Prostate gland (tissue), 2 donors: ENCODE measurements at regions not wholly inside any gene's neighbourhood (a gene's known extent, or its start where the extent isn't known, plus 50 kb on each side); places are given as distances from the start of the nearest gene placed in this dataset.
"Not testable (repeated sequence)": the region's sequence is repeated elsewhere in the genome, so short reads cannot be mapped to it uniquely, and the experiment has no call there.

Experiments used
- DNase-seq: peaks from one replicate; pipeline ENCODE4 v3.0.0-alpha.2; 2019; ENCODE audit warnings: low spot score
- H3K27ac ChIP-seq, 2 donors: fragments of 200-600 bp; sonication (generic); 2 replicates each; pipeline ENCODE4 v1.5.1; 2017 to 2019
- H3K27me3 ChIP-seq: fragments of 200-600 bp; sonication (generic); replicated peaks from 2 replicates; pipeline ENCODE4 v1.5.1; 2019; ENCODE audit not compliant: insufficient read depth
- H3K36me3 ChIP-seq, 2 donors: fragments of 200-600 bp; sonication (generic); 1 replicate in 1 of 2; 2 replicates in 1 of 2; pipeline versions ENCODE4 v1.5.1 to v1.8.1; 2017 to 2019
- H3K4me1 ChIP-seq: fragments of 200-600 bp; sonication (generic); replicated peaks from 2 replicates; pipeline ENCODE4 v1.5.1; 2019
- H3K4me3 ChIP-seq, 2 donors: fragments of 200-600 bp; sonication (generic); 2 replicates each; pipeline ENCODE4 v1.5.1; 2017 to 2019
- H3K9me3 ChIP-seq: fragments of 200-600 bp; sonication (generic); 2 replicates; pipeline ENCODE4 v1.5.1; 2017
- POLR2A ChIP-seq: fragments of 450-650 bp; IDR thresholded peaks from one replicate; pipeline ENCODE4 v1.6.1; 2016; ENCODE audit warnings: antibody characterized with exemption, mild to moderate bottlenecking
- POLR2AphosphoS5 ChIP-seq: sonication (generic); formaldehyde crosslinking; IDR thresholded peaks from one replicate; pipeline ENCODE4 v1.6.1; 2017; ENCODE audit warnings: antibody characterized with exemption
- WGBS: methylation state at CpG from one replicate; pipeline ENCODE4 v1.1.5; 2018; 5-methylcytosine and 5-hydroxymethylcytosine counted together
- intact Hi-C: fragments of 100-400 bp; cut with DNase I; formaldehyde crosslinking; loops from one replicate; pipeline ENCODE4 v1.14.2; 2022
- TF ChIP-seq, protein P1 (sequence below), 4 experiments: fragments of 200-600 bp in 2 of 4; fragments of 450-650 bp in 2 of 4; sonication (generic) in 2 of 4; IDR thresholded peaks; 1 replicate in 3 of 4; 2 replicates in 1 of 4; pipeline ENCODE4 v1.5.1; 2016 to 2019; ENCODE audit warnings: antibody characterized with exemption in 4 of 4, mild to moderate bottlenecking in 2 of 4, moderate library complexity in 2 of 4

DNA sequence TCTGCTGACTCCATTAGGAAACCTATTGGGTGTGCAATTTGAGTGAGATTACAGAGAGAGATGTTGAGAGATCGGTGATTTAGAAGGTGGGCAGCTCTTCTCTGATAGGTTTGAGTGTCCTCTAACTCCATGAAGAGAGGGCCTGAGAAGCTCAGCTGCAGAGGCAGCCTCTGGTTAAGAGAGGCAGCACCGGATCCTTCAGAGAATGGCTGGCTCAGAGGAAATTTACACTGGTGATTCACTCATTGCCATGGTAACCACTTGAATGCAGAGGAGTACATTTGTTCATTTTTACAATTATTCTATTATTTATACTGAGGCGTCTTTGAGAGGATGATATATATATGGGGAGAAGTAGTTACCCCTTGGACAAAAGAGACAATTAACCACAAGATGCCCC, 171.7 kb downstream of the PDGFRA start:
- no peak overlapping the region for H3K27ac ChIP-seq
- intact Hi-C loops: no loop called here
- no peaks in the 10 kb centered on the region for H3K4me1 ChIP-seq
- no peaks in the 10 kb centered on the region for H3K27me3 ChIP-seq
- H3K9me3 ChIP-seq: no peaks in the 10 kb centered on the region
- TF ChIP-seq POLR2A: no peak
- H3K4me3 ChIP-seq: no peak overlapping the region
- H3K36me3 ChIP-seq: no peaks in the 10 kb centered on the region
- 42% methylated on average over 3 of the region's 3 CpGs for WGBS
- no peak for DNase-seq

DNA sequence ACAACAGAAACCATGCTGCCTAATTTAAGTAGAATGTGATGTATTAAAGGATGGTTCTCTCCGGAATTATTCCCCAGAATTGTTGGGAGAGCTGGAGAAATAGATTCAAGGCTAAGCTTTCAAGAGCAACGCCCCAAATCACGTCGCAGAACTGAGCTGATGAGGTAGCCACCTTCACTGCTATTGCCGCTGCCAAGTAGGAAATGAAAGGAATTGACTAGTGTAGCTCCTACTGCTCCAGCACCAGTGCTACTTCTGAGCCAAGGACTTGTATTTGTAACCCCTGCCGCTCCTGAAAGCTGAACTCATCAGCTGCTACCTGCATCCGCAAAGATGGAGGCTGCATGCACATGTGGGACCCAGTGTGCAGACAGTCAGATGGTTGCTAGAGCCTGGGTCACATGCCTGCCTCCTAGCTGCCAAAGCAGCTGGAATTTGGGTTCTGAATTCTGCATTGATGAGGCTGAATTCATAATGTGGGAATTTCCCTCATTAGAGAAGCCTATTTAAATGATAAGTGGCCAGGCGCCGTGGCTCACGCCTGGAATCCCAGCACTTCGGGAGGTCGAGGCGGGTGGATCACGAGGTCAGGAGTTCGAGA, 173.9 kb downstream of the PDGFRA start:
- Histone ChIP-seq H3K9me3 (no peaks in the 10 kb centered on the region), H3K27ac (no peak overlapping the region), H3K36me3 (no peaks in the 10 kb centered on the region), H3K27me3 (no peaks in the 10 kb centered on the region), H3K4me3 (no peak overlapping the region), H3K4me1 (no peaks in the 10 kb centered on the region)
- WGBS: 84% methylated on average over 15 of the region's 15 CpGs
- intact Hi-C loops: no loop called here
- TF ChIP-seq, protein P1, sequence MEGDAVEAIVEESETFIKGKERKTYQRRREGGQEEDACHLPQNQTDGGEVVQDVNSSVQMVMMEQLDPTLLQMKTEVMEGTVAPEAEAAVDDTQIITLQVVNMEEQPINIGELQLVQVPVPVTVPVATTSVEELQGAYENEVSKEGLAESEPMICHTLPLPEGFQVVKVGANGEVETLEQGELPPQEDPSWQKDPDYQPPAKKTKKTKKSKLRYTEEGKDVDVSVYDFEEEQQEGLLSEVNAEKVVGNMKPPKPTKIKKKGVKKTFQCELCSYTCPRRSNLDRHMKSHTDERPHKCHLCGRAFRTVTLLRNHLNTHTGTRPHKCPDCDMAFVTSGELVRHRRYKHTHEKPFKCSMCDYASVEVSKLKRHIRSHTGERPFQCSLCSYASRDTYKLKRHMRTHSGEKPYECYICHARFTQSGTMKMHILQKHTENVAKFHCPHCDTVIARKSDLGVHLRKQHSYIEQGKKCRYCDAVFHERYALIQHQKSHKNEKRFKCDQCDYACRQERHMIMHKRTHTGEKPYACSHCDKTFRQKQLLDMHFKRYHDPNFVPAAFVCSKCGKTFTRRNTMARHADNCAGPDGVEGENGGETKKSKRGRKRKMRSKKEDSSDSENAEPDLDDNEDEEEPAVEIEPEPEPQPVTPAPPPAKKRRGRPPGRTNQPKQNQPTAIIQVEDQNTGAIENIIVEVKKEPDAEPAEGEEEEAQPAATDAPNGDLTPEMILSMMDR (IDR thresholded peaks at IDR 0.05): no peak
- TF ChIP-seq POLR2AphosphoS5 (no peak), POLR2A (no peak)
- no peak for DNase-seq

DNA sequence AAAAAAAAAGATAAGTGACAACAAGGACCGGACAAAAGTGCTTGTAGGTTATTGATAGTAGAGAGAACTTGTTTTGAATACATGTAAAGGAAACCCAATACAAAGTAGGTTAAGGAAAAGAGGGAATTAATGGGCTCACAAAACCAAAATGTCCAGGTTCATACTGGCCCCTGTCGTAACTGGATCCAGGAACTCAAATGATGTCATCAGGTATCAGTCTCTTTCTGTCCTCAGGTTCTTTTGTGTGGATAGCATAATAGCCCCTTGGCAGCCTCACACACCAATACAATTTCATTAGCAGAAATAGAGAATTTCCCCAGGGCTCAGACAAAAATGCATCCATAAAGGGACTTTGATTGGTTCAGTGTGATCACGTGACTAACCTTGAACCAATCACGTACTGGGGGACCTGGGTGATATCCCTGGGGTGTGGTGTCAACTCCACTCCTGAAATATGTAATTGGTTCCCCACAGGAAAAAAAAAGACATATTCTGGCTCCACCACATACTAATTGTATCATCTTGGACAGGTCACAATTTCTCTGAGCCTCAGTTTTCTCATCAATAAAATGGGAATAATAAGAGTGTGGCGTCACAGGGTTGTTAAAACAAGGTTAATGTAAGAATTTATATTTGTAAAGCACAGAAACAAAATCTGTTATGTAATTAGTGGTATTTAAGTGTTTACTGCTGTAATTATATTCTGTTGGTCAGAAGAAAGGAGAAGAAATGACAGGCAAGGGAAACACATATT, 174.8 kb downstream of the PDGFRA start:
- H3K27me3 ChIP-seq: no peaks in the 10 kb centered on the region
- H3K9me3 ChIP-seq: no peaks in the 10 kb centered on the region
- 89% methylated on average over 5 of the region's 5 CpGs for WGBS
- no peak for DNase-seq
- H3K4me3 ChIP-seq: no peak overlapping the region
- TF ChIP-seq POLR2A (no peak), POLR2AphosphoS5 (no peak)
- no peak overlapping the region for H3K27ac ChIP-seq
- H3K36me3 ChIP-seq: no peaks in the 10 kb centered on the region
- no peaks in the 10 kb centered on the region for H3K4me1 ChIP-seq
- intact Hi-C loops: no loop called here

DNA sequence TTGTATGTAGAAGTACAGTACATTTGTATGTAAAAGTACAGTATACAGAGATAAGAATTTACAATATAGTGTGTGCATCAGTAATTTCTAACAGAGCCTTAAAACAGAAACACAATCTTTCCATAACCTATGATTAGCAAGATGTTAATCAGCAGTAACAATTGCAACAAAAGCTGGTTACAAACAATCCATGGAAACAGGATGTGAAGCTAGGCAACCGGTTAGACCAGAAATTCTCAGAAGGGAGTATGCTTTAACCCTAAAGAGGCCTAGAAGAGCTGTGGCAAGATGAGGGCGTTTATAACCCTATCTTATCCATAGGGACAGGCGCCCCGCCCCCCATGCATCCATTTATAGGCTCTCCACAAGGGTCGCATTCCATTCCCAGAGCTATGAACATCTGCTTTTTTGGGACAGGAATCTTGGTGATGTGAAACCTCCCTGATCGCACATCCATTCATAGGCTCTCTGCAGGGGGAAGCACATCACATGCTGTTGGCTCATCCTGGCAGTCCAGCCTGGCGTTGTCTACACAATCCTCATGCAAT, 180.3 kb downstream of the PDGFRA start:
- intact Hi-C loops, H3K4me3 ChIP-seq, H3K27me3 ChIP-seq, H3K4me1 ChIP-seq, H3K27ac ChIP-seq, H3K9me3 ChIP-seq, DNase-seq, H3K36me3 ChIP-seq: not testable (repeated sequence)
- 42% methylated on average over 7 of the region's 7 CpGs for WGBS

DNA sequence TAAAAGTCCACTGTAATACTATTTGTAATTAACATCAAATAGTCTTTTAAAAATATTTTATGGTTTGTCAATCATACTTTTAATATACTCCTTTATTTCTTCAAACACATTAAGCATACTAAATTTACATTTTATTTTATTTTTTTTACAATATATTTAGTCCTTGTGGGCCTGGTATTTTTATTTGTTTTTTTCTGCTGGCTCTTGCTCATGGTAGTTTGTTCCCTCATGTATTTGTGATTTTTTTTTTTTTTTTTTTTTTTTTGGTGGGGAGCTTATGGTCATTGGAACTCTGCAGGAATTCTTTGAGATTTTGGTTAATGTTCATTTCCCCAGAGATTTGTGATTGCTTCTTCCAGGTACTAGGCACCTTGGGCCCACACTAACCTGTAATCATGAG, 185.5 kb downstream of the PDGFRA start:
- Histone ChIP-seq H3K4me1 (no peaks in the 10 kb centered on the region), H3K4me3 (no peak overlapping the region), H3K36me3 (no peaks in the 10 kb centered on the region), H3K9me3 (no peaks in the 10 kb centered on the region), H3K27ac (no peak overlapping the region), H3K27me3 (no peaks in the 10 kb centered on the region)
- no peak for TF ChIP-seq POLR2AphosphoS5
- TF ChIP-seq, protein P1 (IDR thresholded peaks at IDR 0.05): no peak
- TF ChIP-seq POLR2A: no peak
- intact Hi-C loops: no loop called here
- DNase-seq: no peak

DNA sequence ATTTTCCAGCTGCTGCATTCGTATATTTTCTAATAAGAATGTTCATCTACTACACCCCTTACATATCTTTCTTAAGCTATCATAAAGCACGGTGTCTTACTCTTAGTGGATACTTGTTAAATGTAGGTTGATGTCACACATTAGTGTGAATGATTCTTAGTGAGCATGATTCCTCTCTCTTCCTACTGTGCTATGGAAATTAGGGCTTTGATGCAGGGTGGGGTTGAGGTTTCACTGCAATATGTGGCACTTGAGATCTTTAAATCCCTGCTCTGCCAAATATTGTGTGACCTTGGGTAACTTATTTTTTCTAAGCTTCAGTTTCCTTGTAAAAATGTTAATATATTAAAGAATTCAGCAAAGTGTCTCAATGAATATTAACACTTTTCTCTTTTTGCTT, 188.4 kb downstream of the PDGFRA start:
- intact Hi-C loops: no loop called here
- 68% methylated on average over 2 of the region's 2 CpGs for WGBS
- Histone ChIP-seq H3K27ac (no peak overlapping the region), H3K4me3 (no peak overlapping the region), H3K4me1 (no peaks in the 10 kb centered on the region), H3K36me3 (no peaks in the 10 kb centered on the region), H3K9me3 (no peaks in the 10 kb centered on the region), H3K27me3 (no peaks in the 10 kb centered on the region)
- no peak for TF ChIP-seq POLR2A
- DNase-seq: no peak

DNA sequence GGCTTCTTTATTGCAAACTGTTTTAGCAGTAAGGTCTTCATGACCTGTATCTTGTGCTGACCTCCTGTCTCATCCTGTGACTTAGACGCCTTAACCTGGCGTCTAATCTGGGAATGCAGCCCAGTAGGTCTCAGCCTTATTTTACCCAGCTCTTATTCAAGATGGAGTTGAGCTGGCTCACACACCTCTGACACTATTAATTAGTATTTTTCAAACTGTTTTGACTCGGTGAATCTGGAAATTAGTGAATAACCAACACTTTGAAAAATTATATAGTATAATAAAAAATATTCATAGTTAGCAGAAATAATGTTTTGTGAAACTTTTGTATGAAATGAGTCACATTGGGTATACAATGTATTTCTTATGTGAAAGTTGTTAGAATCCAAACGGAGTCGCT, 189.4 kb downstream of the PDGFRA start:
- TF ChIP-seq POLR2AphosphoS5 (no peak), POLR2A (no peak)
- TF ChIP-seq, protein P1 (IDR thresholded peaks at IDR 0.05): no peak
- intact Hi-C loops: no loop called here

More for the DNA sequence above, 189.4 kb downstream of the PDGFRA start:
- Histone ChIP-seq H3K9me3 (no peaks in the 10 kb centered on the region), H3K4me3 (no peak overlapping the region), H3K36me3 (no peaks in the 10 kb centered on the region), H3K4me1 (no peaks in the 10 kb centered on the region), H3K27ac (no peak overlapping the region), H3K27me3 (no peaks in the 10 kb centered on the region)
- WGBS: 88% methylated on average over 5 of the region's 5 CpGs
- DNase-seq: no peak
